HuH-7.5 (cell line): ENCODE measurements at regions not wholly inside any gene's neighbourhood (a gene's known extent, or its start where the extent isn't known, plus 50 kb on each side); places are given as distances from the start of the nearest gene placed in this dataset.
"Not testable (repeated sequence)": the region's sequence is repeated elsewhere in the genome, so short reads cannot be mapped to it uniquely, and the experiment has no call there.

Source experiments
- DNase-seq: peaks from one replicate; pipeline ENCODE4 v3.0.0; 2011; ENCODE audit warnings: low spot score

DNA sequence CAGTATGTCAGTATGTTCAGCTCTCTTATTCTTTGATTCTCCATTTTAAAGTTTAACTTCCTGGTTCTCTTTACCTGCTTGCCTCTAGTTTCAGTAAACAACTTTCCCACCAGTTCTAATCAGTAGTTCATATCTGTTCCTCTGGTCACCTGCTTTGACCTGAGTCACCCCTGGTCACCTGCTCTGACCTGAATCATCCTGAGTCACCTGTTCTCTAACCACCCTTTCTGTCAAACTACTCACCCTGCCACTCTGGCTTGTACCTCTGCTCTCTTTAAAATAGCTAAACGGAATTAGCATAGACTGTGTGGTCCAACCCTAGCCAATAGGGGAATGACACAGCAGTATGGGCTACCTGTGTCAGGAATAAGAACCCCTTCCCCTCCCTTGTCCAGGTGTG, 62.0 kb upstream of the NREP start:
- not testable (repeated sequence) for DNase-seq

DNA sequence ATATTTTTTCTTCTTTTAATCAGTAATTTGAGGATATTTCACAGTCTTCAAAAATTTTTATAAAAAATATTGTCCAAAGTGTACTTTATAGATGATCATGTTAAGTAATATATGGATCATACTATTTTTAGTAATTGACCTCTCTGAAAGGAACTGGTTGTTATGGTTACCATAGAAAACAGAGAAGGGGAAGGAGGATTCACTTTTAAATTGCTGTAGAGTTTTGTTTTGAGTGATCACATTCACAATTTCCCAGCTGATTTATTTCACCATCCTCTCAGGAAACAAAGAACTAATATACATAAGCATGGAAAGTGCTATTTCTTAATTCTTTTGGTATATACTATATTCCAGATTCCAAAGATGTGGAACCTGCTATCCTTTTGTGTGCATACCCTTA, 56.5 kb upstream of the NREP start:
- no peak for DNase-seq

DNA sequence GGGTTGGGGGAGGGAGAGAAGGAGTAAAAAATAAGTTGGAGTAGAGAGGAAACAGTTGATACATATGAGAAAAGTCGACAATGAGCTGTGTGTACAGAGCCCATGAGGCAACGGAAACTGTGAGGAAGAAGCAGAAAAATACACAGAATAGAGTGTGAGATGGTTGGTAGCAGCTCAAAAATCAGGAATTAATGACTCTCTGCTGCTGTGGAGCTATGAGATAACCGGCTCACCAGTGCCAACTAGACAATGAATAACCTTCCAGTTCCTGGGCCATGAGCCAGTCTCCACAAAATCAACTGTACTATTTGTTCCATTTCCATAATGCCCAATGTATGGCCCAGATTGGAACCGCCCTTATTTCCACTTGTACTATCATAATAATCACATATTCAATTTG, 53.1 kb upstream of the NREP start:
- no peak for DNase-seq
